SK-N-SH treated with all-trans-retinoic acid at 6 μM for 48 hours (cell line): ENCODE measurements at regions not wholly inside any gene's neighbourhood (a gene's known extent, or its start where the extent isn't known, plus 50 kb on each side); places are given as distances from the start of the nearest gene placed in this dataset.

Experiments used
- ARNTL ChIP-seq: fragments of 450-650 bp; formaldehyde crosslinking; IDR thresholded peaks from 2 replicates; pipeline ENCODE4 v1.5.0; 2020; ENCODE audit warnings: low read depth, mild to moderate bottlenecking, moderate library complexity, borderline replicate concordance
- RARB ChIP-seq: fragments of 250-450 bp; sonication (Bioruptor Pico); IDR thresholded peaks from 2 replicates; pipeline ENCODE4 v1.8.0; 2021; ENCODE audit warnings: mild to moderate bottlenecking, moderate library complexity
- ZNF70 ChIP-seq: fragments of 450-650 bp; formaldehyde crosslinking; IDR thresholded peaks from 2 replicates; pipeline ENCODE4 v1.5.0; 2020; ENCODE audit warnings: mild to moderate bottlenecking, moderate library complexity

GRCh38 chr1:59202455-59202854 is 94.4 kb upstream of the FGGY start:
- no peak for TF ChIP-seq ZNF70 (CRISPR knock-in tag)
- no peak for TF ChIP-seq RARB
- TF ChIP-seq ARNTL (CRISPR knock-in tag) = no peak
